Right atrium auricular region (tissue), 2 donors: ENCODE measurements at regions not wholly inside any gene's neighbourhood (a gene's known extent, or its start where the extent isn't known, plus 50 kb on each side); places are given as distances from the start of the nearest gene placed in this dataset.

Source experiments
- DNase-seq: peaks from one replicate; pipeline ENCODE4 v3.0.0-alpha.2; 2019; ENCODE audit warnings: low spot score
- H3K27ac ChIP-seq, 2 donors: fragments of 200-600 bp; sonication (generic); 1 replicate in 1 of 2; 2 replicates in 1 of 2; pipeline ENCODE4 v1.5.1; 2016 to 2019
- H3K27me3 ChIP-seq, 2 donors: fragments of 200-600 bp; sonication (generic); one replicate each; pipeline versions ENCODE4 v1.5.1 to v1.6.0; 2017 to 2019
- H3K36me3 ChIP-seq: fragments of 200-600 bp; sonication (generic); one replicate; pipeline ENCODE4 v1.5.1; 2016
- H3K4me1 ChIP-seq, 2 donors: fragments of 200-600 bp; sonication (generic); one replicate each; pipeline versions ENCODE4 v1.5.1 to v1.6.0; 2017 to 2019
- H3K4me3 ChIP-seq, 2 donors: fragments of 200-600 bp; sonication (generic); 1 replicate in 1 of 2; 2 replicates in 1 of 2; pipeline ENCODE4 v1.5.1; 2017 to 2019; ENCODE audit warnings: mild to moderate bottlenecking in 1 of 2, moderate library complexity in 1 of 2
- H3K9me3 ChIP-seq, 2 donors: fragments of 200-600 bp; sonication (generic); one replicate each; pipeline ENCODE4 v1.5.1; 2019
- CTCF ChIP-seq, 2 donors: fragments of 200-600 bp; sonication (generic); IDR thresholded peaks; one replicate each; pipeline ENCODE4 v1.5.1; 2019; ENCODE audit warnings: antibody characterized with exemption in 2 of 2

GRCh38 chr3:127482216-127483004, 108.1 kb downstream of the TPRA1 start:
- Histone ChIP-seq H3K4me1 (no peaks in the 10 kb centered on the region), H3K36me3 (no peaks in the 10 kb centered on the region), H3K9me3 (no peaks in the 10 kb centered on the region), H3K4me3 (no peak overlapping the region), H3K27me3 (no peaks in the 10 kb centered on the region), H3K27ac (no peak overlapping the region)
- DNase-seq: no peak
- TF ChIP-seq CTCF (IDR thresholded peaks at IDR 0.05): no peak

DNA sequence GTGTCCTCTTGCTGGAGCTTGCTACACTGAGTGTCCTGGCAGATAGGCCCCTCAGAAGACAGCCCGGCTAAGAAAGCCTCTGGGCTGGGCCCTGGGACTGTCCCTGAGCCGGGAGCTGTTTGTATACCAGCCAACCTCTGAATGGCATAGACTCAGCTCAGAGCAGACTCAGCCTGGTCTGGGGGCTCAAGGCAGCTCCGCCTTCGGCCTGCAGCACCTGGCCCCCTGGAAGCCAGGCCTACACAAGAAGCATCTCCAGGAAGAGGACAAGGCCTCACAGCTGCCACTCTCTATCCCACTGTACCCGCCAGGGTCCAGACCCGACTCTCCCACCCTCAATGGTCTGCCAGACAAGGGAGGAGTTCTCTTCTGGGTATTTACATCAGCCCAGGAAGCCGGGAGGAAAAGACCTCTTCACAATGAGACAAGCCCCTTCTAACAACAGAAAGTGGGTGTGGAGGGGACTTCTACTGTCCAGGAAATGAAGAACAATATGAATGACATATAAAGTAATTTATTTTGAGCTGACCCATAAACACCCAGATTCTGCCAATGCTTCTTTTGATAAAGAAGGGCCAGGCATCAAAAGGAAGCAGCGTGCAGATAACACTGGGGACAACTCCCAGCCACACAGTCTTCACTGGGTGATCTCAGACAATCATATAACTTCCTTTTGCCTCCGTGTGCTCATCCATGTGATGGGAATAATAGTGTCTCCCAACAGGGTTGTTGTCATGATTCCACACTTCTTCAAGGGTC, 110.2 kb downstream of the TPRA1 start:
- no peak overlapping the region for H3K27ac ChIP-seq
- H3K27me3 ChIP-seq: no peaks in the 10 kb centered on the region
- no peak overlapping the region for H3K4me3 ChIP-seq
- no peak for TF ChIP-seq CTCF (IDR thresholded peaks at IDR 0.05)
- H3K4me1 ChIP-seq: no peaks in the 10 kb centered on the region
- H3K9me3 ChIP-seq: no peaks in the 10 kb centered on the region
- H3K36me3 ChIP-seq: no peaks in the 10 kb centered on the region
- DNase-seq: no peak

DNA sequence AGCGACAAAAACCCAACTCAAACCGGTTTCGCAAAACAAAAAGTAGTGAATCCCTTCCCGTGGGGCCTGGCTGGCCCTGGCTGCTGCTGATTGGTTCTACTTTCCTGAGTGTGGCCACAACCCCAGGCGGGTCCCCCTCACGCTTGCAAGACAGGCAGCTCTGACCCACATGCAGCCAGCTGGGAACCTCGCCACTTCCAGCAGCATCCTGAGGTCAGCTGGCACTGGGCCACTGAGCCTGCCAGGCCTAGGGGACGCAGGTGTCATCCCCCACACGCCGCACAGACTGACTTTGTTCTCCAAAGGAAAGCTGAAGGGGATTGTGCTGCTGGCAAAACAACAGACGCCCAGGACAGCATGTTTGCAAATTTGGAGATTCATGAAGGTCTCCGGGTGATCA, 111.1 kb downstream of the TPRA1 start:
- no peaks in the 10 kb centered on the region for H3K27me3 ChIP-seq
- H3K27ac ChIP-seq: no peak overlapping the region
- no peak for DNase-seq
- H3K4me3 ChIP-seq: no peak overlapping the region
- no peaks in the 10 kb centered on the region for H3K4me1 ChIP-seq
- TF ChIP-seq CTCF (IDR thresholded peaks at IDR 0.05): no peak
- no peaks in the 10 kb centered on the region for H3K9me3 ChIP-seq
- H3K36me3 ChIP-seq: no peaks in the 10 kb centered on the region

- Histone ChIP-seq H3K27ac (no peak overlapping the region), H3K4me3 (no peak overlapping the region), H3K27me3 (no peaks in the 10 kb centered on the region), H3K36me3 (no peaks in the 10 kb centered on the region), H3K4me1 (no peaks in the 10 kb centered on the region), H3K9me3 (no peaks in the 10 kb centered on the region)
- no peak for TF ChIP-seq CTCF (IDR thresholded peaks at IDR 0.05)
- no peak for DNase-seq
These were observed 111.6 kb downstream of the TPRA1 start for GRCh38 chr3:127478922-127479321.

GRCh38 chr3:127477396-127477795, 113.1 kb downstream of the TPRA1 start:
- no peaks in the 10 kb centered on the region for H3K27me3 ChIP-seq
- H3K4me3 ChIP-seq: no peak overlapping the region
- H3K9me3 ChIP-seq: no peaks in the 10 kb centered on the region
- no peak for TF ChIP-seq CTCF (IDR thresholded peaks at IDR 0.05)
- DNase-seq: no peak
- H3K27ac ChIP-seq: no peak overlapping the region
- H3K4me1 ChIP-seq: no peaks in the 10 kb centered on the region
- no peaks in the 10 kb centered on the region for H3K36me3 ChIP-seq
